ENCODE measurements at regions not wholly inside any gene's neighbourhood (a gene's known extent, or its start where the extent isn't known, plus 50 kb on each side); places are given as distances from the start of the nearest gene placed in this dataset.

- no peak for TF ChIP-seq CTCF (IDR thresholded peaks at IDR 0.05; ENCODE audit: low read depth, low read length, poor library complexity, severe bottlenecking)
- no peak for TF ChIP-seq EZH2phosphoT487 (IDR thresholded peaks at IDR 0.05; ENCODE audit: borderline replicate concordance, low read length)
These were observed 207.7 kb downstream of the PLOD2 start for GRCh38 chr3:145953316-145953715.

All from DOHH2 (cell line).